NCI-H82 treated with DMSO at 0.1 percent for 48 hours (cell line): ENCODE measurements at regions not wholly inside any gene's neighbourhood (a gene's known extent, or its start where the extent isn't known, plus 50 kb on each side); places are given as distances from the start of the nearest gene placed in this dataset.
"Not testable (repeated sequence)": the region's sequence is repeated elsewhere in the genome, so short reads cannot be mapped to it uniquely, and the experiment has no call there.

ENCODE experiments used
- DNase-seq: peaks from one replicate; lab custom pipeline; 2025; ENCODE audit not compliant: unreplicated experiment; lab: John Stamatoyannopoulos, UW

DNA sequence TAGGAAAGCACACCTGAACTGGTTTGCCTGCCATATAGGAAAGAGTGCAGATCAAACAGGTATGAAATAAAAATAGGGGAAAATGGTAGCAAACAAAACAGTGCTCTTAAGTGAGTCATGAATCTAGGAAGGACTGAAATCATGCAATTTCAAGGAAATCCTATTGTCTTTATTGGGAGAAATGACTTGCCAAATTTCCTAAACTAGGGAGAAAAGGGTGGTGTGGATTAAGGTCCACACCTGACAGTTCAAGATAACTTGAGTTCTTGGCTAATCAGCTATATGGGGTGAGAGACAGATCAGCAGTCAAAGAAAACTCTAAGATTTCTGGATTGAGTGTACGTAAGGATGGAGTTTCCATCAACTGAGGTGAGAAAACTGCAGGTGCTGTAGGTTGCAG is 101.1 kb downstream of the PRKAB2 start:
- DNase-seq, result no peak

DNA sequence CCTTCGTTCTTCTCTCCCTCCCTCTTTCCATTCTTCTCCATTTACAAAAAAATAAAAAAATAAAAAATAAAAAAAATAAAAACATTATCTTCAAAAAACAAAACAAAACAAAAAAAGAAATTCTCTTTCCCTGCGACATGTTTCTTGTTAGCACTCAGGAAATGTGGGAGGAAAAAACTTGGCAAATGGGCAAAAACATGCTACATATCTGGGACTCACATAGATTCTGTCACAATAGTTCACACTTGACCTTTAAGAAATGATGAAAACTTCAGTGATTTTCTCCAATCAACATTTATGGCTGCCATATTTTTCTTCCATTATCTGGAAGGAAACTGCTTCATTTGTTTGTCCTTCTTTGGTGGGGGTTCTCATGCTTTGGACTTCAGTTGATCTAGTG is 109.3 kb downstream of the PRKAB2 start:
- no peak for DNase-seq

DNA sequence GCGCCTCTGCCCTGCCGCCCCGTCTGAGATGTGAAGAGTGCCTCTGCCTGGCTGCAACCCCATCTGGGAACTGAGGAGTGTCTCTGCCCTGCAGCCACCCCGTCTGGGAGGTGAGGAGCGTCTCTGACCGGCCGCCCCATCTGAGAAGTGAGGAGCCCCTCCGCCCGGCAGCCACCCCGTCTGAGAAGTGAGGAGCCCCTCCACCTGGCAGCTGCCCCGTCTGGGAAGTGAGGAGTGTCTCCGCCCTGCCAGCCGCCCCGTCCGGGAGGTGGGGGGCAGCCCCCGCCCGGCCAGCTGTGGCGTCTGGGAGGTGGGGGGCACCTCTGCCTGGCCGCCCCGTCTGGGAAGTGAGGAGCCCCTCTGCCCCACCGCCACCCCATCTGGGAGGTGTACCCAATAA is 110.4 kb downstream of the PRKAB2 start:
- DNase-seq, result not testable (repeated sequence)

DNA sequence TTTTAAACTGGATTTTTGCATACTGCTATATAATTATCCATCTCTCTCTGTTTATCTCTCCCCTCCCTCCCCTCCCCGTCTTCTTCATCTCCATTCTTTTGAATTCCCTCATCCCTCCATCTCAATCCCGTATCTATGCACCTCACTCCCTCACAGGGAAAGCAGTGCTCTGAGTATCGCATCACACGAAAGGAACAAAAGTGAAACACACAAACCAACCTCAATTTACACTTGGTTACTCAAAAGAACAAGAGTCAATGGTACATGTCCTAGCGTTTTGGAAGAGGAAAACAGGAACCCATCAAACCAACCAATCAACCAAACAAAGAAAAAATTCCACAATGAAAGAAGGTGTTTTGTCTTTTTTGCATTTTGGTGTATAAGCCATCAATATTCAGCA is 115.1 kb downstream of the NBPF12 start:
- no peak for DNase-seq

DNA sequence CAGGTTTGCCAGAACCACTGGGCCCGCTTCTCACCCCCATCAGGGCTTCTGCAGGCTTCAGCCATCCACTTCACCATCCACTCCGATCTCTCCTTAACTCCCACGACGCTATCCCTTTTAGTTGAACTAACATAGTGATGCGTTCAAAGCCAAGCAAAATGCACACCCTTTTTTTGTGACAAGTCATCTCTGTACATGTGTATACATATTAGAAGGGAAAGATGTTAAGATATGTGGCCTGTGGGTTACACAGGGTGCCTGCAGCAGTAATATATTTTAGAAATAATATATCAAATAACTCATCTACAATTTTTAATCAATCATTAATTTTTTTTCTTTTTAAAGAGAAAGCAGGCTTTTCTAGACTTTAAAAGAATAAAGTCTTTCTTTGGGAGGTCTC is 114.6 kb downstream of the NBPF12 start:
- DNase-seq, result no peak

DNA sequence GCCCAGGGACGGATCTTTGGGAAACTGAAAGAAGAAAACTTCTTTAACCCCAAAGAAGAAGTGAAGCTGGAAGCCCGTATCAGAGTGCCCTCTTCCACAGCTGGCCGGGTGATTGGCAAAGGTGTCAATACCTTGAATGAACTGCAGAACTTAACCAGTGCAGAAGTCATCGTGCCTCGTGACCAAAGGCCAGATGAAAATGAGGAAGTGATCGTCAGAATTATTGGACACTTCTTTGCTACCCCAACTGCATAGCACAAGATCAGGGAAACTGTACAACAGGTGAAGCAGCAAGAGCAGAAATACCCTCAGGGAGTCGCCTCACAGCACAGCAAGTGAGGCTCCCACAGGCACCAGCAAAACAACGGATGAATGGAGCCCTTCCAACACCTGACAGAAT is 114.0 kb downstream of the NBPF12 start:
- no peak for DNase-seq

DNA sequence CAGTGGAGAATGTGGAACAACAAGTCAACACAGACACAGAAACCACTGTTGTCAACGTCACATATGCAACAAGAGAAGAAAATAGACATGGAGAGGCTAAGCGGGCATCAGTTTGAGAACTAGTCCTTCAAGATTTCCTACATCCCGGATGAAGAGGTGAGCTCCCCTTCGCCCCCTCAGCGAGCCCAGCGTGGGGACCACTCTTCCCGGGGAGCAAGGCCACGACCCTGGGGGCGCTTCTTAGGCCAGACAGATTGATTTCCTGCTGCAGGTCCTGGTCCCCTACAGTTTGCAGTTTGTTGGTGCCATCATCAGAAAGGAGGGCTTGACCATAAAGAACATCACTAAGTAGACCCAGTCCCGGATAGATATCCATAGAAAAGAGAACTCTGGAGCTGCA is 113.0 kb downstream of the NBPF12 start:
- no peak for DNase-seq

DNA sequence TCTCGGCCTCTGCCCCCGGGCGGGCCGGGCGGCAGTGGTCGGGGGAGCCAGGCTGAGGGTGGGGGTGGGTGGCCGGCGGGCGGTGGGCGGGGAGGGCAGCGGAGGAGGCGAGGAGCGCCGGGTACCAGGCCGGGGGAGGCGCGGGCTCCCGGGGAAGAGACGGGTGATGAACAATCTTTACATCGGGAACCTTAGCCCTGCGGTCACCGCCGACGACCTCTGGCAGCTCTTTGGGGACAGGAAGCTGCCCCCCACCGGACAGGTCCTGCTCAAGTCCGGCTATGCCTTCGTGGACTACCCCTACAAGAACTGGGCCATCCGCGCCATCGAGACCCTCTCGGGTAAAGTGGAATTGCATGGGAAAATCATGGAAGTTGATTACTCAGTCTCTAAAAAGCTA is 112.5 kb downstream of the NBPF12 start:
- no peak for DNase-seq

DNA sequence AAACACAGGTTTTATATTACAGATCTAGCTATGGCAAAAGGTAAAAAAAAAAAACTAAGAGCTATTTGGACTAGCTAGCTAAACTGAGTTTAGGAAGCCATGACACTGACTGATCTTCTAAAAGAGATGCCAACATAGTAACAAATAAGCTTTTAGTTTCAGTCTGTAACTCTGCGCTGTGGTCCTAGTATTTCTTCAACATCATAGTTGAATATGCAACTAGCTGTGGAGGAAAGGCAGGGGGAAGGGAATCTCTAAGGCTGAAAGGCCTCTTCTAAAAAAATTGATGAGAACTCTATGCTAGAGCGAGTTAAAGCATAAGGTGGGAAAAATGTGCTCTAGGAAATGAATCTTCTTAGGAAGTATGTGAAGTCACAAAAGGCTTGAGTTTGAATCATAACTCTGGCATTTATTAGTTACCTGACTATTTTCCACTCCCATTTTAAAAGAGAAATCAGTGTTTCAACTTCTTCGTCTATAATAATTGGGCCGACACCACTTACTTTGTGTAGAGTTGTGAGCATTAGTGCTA is 108.8 kb downstream of the NBPF12 start:
- not testable (repeated sequence) for DNase-seq

DNA sequence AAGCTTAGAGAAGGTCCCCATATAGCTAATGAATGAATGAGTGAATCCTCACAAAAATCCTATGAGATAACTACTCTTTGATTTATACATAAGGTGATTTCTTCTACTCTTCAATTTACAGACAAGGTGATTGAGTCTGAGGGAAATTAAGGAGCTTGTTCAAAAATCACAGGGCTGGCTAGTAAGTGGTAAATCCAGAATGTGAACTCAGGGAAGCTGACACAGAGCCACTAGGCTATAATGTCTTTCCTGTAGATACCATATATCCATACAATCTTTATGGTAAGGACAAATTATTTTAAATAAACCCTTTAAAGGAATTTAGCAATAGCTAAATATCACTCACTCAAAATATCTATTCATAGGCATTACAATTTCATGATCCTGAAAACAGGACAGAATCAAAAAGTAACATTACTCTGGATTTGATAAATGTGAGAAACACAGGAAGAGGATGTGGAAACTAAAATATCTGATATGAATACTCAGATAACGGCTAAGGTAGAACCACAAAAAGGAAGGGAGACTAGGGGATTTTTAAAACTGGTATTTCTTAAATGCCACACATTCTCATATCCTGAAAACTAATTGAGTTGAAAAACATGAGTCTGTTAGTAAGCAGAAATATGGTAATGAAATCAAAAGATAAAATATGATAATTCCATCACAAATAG is 108.2 kb downstream of the NBPF12 start:
- DNase-seq, result no peak
